Activated naive CD4-positive, alpha-beta T cell treated with anti-CD3 and anti-CD28 coated beads, Interleukin-2, amount 10 ng/mL, durations not matched to agents 7 days and 5 days (primary cell): ENCODE measurements at regions not wholly inside any gene's neighbourhood (a gene's known extent, or its start where the extent isn't known, plus 50 kb on each side); places are given as distances from the start of the nearest gene placed in this dataset.

Source experiments
- CTCF ChIA-PET: fragments of 350-600 bp; sonication (Branson Sonifier 250); formaldehyde crosslinking; loops from one replicate; lab custom pipeline; 2021; ENCODE audit warnings: antibody characterized with exemption; lab: Charles Lee
- DNase-seq: peaks from one replicate; pipeline ENCODE4 v3.0.0-alpha.2; 2020
- H3K27ac Mint-ChIP-seq: one replicate; pipeline ENCODE4 v1.8.0; 2021; ENCODE audit warnings: mild to moderate bottlenecking, moderate library complexity, mixed read lengths
- H3K27me3 Mint-ChIP-seq: one replicate; pipeline ENCODE4 v1.8.0; 2021; ENCODE audit warnings: mild to moderate bottlenecking, mixed read lengths
- H3K36me3 Mint-ChIP-seq: one replicate; pipeline ENCODE4 v1.8.0; 2021; ENCODE audit warnings: mixed read lengths
- H3K4me1 Mint-ChIP-seq: one replicate; pipeline ENCODE4 v1.8.0; 2021; ENCODE audit warnings: mixed read lengths
- H3K4me3 Mint-ChIP-seq: one replicate; pipeline ENCODE4 v1.8.0; 2021; ENCODE audit warnings: mild to moderate bottlenecking, moderate library complexity, mixed read lengths
- H3K9me3 Mint-ChIP-seq: one replicate; pipeline ENCODE4 v1.8.0; 2021; ENCODE audit warnings: mixed read lengths

GRCh38 chr1:193785850-193786420, 599.5 kb upstream of the B3GALT2 start:
- CTCF ChIA-PET = no interaction called here
- DNase-seq = no peak
- no peaks in the 10 kb centered on the region for H3K27me3 Mint-ChIP-seq
- no peaks in the 10 kb centered on the region for H3K36me3 Mint-ChIP-seq
- H3K4me3 Mint-ChIP-seq = no peak overlapping the region
- no peak overlapping the region for H3K27ac Mint-ChIP-seq
- H3K4me1 Mint-ChIP-seq = no peaks in the 10 kb centered on the region
- no peaks in the 10 kb centered on the region for H3K9me3 Mint-ChIP-seq

GRCh38 chr1:193774536-193775323, 588.3 kb upstream of the B3GALT2 start:
- Mint-ChIP-seq H3K4me1 (peaks cover 3% of the 10 kb centered on the region), H3K36me3 (peaks cover 2% of the 10 kb centered on the region), H3K27me3 (no peaks in the 10 kb centered on the region), H3K9me3 (peaks cover 13% of the 10 kb centered on the region), H3K27ac (no peak overlapping the region), H3K4me3 (no peak overlapping the region)
- CTCF ChIA-PET = no interaction called here
- no peak for DNase-seq

GRCh38 chr1:193771596-193771995, 585.2 kb upstream of the B3GALT2 start:
- Mint-ChIP-seq H3K4me1 (peaks cover 3% of the 10 kb centered on the region), H3K9me3 (peaks cover 13% of the 10 kb centered on the region), H3K27ac (no peak overlapping the region), H3K27me3 (no peaks in the 10 kb centered on the region), H3K4me3 (no peak overlapping the region), H3K36me3 (peaks cover 2% of the 10 kb centered on the region)
- no peak for DNase-seq
- CTCF ChIA-PET = no interaction called here

- no peaks in the 10 kb centered on the region for H3K27me3 Mint-ChIP-seq
- H3K4me3 Mint-ChIP-seq = no peak overlapping the region
- H3K4me1 Mint-ChIP-seq = peaks cover 3% of the 10 kb centered on the region
- no peaks in the 10 kb centered on the region for H3K9me3 Mint-ChIP-seq
- no peak for DNase-seq
- no peaks in the 10 kb centered on the region for H3K36me3 Mint-ChIP-seq
- H3K27ac Mint-ChIP-seq = no peak overlapping the region
- CTCF ChIA-PET = no interaction called here
These were observed 583.2 kb upstream of the B3GALT2 start for GRCh38 chr1:193769651-193770050.

GRCh38 chr1:193767886-193768285, 581.5 kb upstream of the B3GALT2 start:
- CTCF ChIA-PET = no interaction called here
- H3K36me3 Mint-ChIP-seq = no peaks in the 10 kb centered on the region
- no peak overlapping the region for H3K4me3 Mint-ChIP-seq
- H3K4me1 Mint-ChIP-seq = no peaks in the 10 kb centered on the region
- no peaks in the 10 kb centered on the region for H3K9me3 Mint-ChIP-seq
- no peaks in the 10 kb centered on the region for H3K27me3 Mint-ChIP-seq
- H3K27ac Mint-ChIP-seq = no peak overlapping the region
- no peak for DNase-seq

- no peaks in the 10 kb centered on the region for H3K9me3 Mint-ChIP-seq
- no peak overlapping the region for H3K27ac Mint-ChIP-seq
- H3K4me1 Mint-ChIP-seq = no peaks in the 10 kb centered on the region
- CTCF ChIA-PET = no interaction called here
- no peak for DNase-seq
- no peaks in the 10 kb centered on the region for H3K27me3 Mint-ChIP-seq
- no peak overlapping the region for H3K4me3 Mint-ChIP-seq
- H3K36me3 Mint-ChIP-seq = no peaks in the 10 kb centered on the region
These were observed 579.9 kb upstream of the B3GALT2 start for GRCh38 chr1:193766329-193766728.

GRCh38 chr1:193763266-193763665, 576.9 kb upstream of the B3GALT2 start:
- no peak for DNase-seq
- CTCF ChIA-PET = no interaction called here
- Mint-ChIP-seq H3K9me3 (no peaks in the 10 kb centered on the region), H3K4me1 (no peaks in the 10 kb centered on the region), H3K4me3 (no peak overlapping the region), H3K27ac (no peak overlapping the region), H3K36me3 (no peaks in the 10 kb centered on the region), H3K27me3 (no peaks in the 10 kb centered on the region)

GRCh38 chr1:193762236-193762635, 575.8 kb upstream of the B3GALT2 start:
- CTCF ChIA-PET = no interaction called here
- Mint-ChIP-seq H3K36me3 (no peaks in the 10 kb centered on the region), H3K9me3 (no peaks in the 10 kb centered on the region), H3K4me3 (no peak overlapping the region), H3K4me1 (no peaks in the 10 kb centered on the region), H3K27me3 (no peaks in the 10 kb centered on the region), H3K27ac (no peak overlapping the region)
- no peak for DNase-seq

- H3K27ac Mint-ChIP-seq = no peak overlapping the region
- peaks cover 10% of the 10 kb centered on the region for H3K36me3 Mint-ChIP-seq
- CTCF ChIA-PET = interaction anchor here (0.6 to 1.5 kb wide), 3 partner anchors 92 to 569 kb away, joined by 3 to 4 read pairs (median 3); partner anchors contain the start of gene B3GALT2
- peaks cover 10% of the 10 kb centered on the region for H3K4me1 Mint-ChIP-seq
- DNase-seq = no peak
- peaks cover 8% of the 10 kb centered on the region for H3K9me3 Mint-ChIP-seq
- H3K4me3 Mint-ChIP-seq = no peak overlapping the region
- H3K27me3 Mint-ChIP-seq = no peaks in the 10 kb centered on the region
These were observed 569.0 kb upstream of the B3GALT2 start for GRCh38 chr1:193755441-193755840.

- DNase-seq = no peak
- no peak overlapping the region for H3K27ac Mint-ChIP-seq
- H3K27me3 Mint-ChIP-seq = no peaks in the 10 kb centered on the region
- H3K9me3 Mint-ChIP-seq = peaks cover 8% of the 10 kb centered on the region
- peaks cover 10% of the 10 kb centered on the region for H3K36me3 Mint-ChIP-seq
- H3K4me3 Mint-ChIP-seq = no peak overlapping the region
- CTCF ChIA-PET = interaction anchor here (1.1 to 1.5 kb wide), 2 partner anchors 194 to 568 kb away, joined by 3 to 4 read pairs; partner anchors contain the start of gene B3GALT2
- H3K4me1 Mint-ChIP-seq = peaks cover 10% of the 10 kb centered on the region
These were observed 568.5 kb upstream of the B3GALT2 start for GRCh38 chr1:193754732-193755427.

GRCh38 chr1:193754151-193754550, 567.7 kb upstream of the B3GALT2 start:
- DNase-seq = no peak
- Mint-ChIP-seq H3K9me3 (peaks cover 8% of the 10 kb centered on the region), H3K27me3 (no peaks in the 10 kb centered on the region), H3K4me3 (no peak overlapping the region), H3K4me1 (peaks cover 10% of the 10 kb centered on the region), H3K36me3 (peaks cover 10% of the 10 kb centered on the region), H3K27ac (no peak overlapping the region)
- CTCF ChIA-PET = interaction anchor here (1.5 kb wide), 1 partner anchor 193 kb away, joined by 4 read pairs; no protein-coding TSS in a partner anchor

GRCh38 chr1:193753038-193753756, 566.8 kb upstream of the B3GALT2 start:
- CTCF ChIA-PET = no interaction called here
- peaks cover 8% of the 10 kb centered on the region for H3K9me3 Mint-ChIP-seq
- H3K27me3 Mint-ChIP-seq = no peaks in the 10 kb centered on the region
- H3K4me3 Mint-ChIP-seq = no peak overlapping the region
- H3K4me1 Mint-ChIP-seq = peaks cover 10% of the 10 kb centered on the region
- H3K36me3 Mint-ChIP-seq = peaks cover 10% of the 10 kb centered on the region
- no peak overlapping the region for H3K27ac Mint-ChIP-seq
- no peak for DNase-seq

GRCh38 chr1:193749868-193750267, 563.5 kb upstream of the B3GALT2 start:
- Mint-ChIP-seq H3K27me3 (no peaks in the 10 kb centered on the region), H3K4me3 (no peak overlapping the region), H3K27ac (no peak overlapping the region)

GRCh38 chr1:193747579-193747978, 561.2 kb upstream of the B3GALT2 start:
- no peak for DNase-seq
- H3K9me3 Mint-ChIP-seq = no peaks in the 10 kb centered on the region
- CTCF ChIA-PET = no interaction called here

More at GRCh38 chr1:193749868-193750267, 563.5 kb upstream of the B3GALT2 start:
- peaks cover under 1% of the 10 kb centered on the region for H3K36me3 Mint-ChIP-seq
- H3K4me1 Mint-ChIP-seq = peaks cover 7% of the 10 kb centered on the region
- no peaks in the 10 kb centered on the region for H3K9me3 Mint-ChIP-seq
- no peak for DNase-seq
- CTCF ChIA-PET = no interaction called here

More at GRCh38 chr1:193747579-193747978, 561.2 kb upstream of the B3GALT2 start:
- Mint-ChIP-seq H3K4me1 (no peaks in the 10 kb centered on the region), H3K4me3 (no peak overlapping the region), H3K27ac (no peak overlapping the region), H3K36me3 (no peaks in the 10 kb centered on the region), H3K27me3 (no peaks in the 10 kb centered on the region)
